Prostate gland (tissue), 2 donors: ENCODE measurements at regions not wholly inside any gene's neighbourhood (a gene's known extent, or its start where the extent isn't known, plus 50 kb on each side); places are given as distances from the start of the nearest gene placed in this dataset.
"Not testable (repeated sequence)": the region's sequence is repeated elsewhere in the genome, so short reads cannot be mapped to it uniquely, and the experiment has no call there.

Experiments used
- DNase-seq: peaks from one replicate; pipeline ENCODE4 v3.0.0-alpha.2; 2019; ENCODE audit warnings: low spot score
- H3K27ac ChIP-seq, 2 donors: fragments of 200-600 bp; sonication (generic); 2 replicates each; pipeline ENCODE4 v1.5.1; 2017 to 2019
- H3K27me3 ChIP-seq: fragments of 200-600 bp; sonication (generic); replicated peaks from 2 replicates; pipeline ENCODE4 v1.5.1; 2019; ENCODE audit not compliant: insufficient read depth
- H3K36me3 ChIP-seq, 2 donors: fragments of 200-600 bp; sonication (generic); 1 replicate in 1 of 2; 2 replicates in 1 of 2; pipeline versions ENCODE4 v1.5.1 to v1.8.1; 2017 to 2019
- H3K4me1 ChIP-seq: fragments of 200-600 bp; sonication (generic); replicated peaks from 2 replicates; pipeline ENCODE4 v1.5.1; 2019
- H3K4me3 ChIP-seq, 2 donors: fragments of 200-600 bp; sonication (generic); 2 replicates each; pipeline ENCODE4 v1.5.1; 2017 to 2019
- H3K9me3 ChIP-seq: fragments of 200-600 bp; sonication (generic); 2 replicates; pipeline ENCODE4 v1.5.1; 2017
- POLR2A ChIP-seq: fragments of 450-650 bp; IDR thresholded peaks from one replicate; pipeline ENCODE4 v1.6.1; 2016; ENCODE audit warnings: antibody characterized with exemption, mild to moderate bottlenecking
- POLR2AphosphoS5 ChIP-seq: sonication (generic); formaldehyde crosslinking; IDR thresholded peaks from one replicate; pipeline ENCODE4 v1.6.1; 2017; ENCODE audit warnings: antibody characterized with exemption
- WGBS: methylation state at CpG from one replicate; pipeline ENCODE4 v1.1.5; 2018; 5-methylcytosine and 5-hydroxymethylcytosine counted together
- intact Hi-C: fragments of 100-400 bp; cut with DNase I; formaldehyde crosslinking; loops from one replicate; pipeline ENCODE4 v1.14.2; 2022
- TF ChIP-seq, protein P1 (sequence below), 4 experiments: fragments of 200-600 bp in 2 of 4; fragments of 450-650 bp in 2 of 4; sonication (generic) in 2 of 4; IDR thresholded peaks; 1 replicate in 3 of 4; 2 replicates in 1 of 4; pipeline ENCODE4 v1.5.1; 2016 to 2019; ENCODE audit warnings: antibody characterized with exemption in 4 of 4, mild to moderate bottlenecking in 2 of 4, moderate library complexity in 2 of 4

DNA sequence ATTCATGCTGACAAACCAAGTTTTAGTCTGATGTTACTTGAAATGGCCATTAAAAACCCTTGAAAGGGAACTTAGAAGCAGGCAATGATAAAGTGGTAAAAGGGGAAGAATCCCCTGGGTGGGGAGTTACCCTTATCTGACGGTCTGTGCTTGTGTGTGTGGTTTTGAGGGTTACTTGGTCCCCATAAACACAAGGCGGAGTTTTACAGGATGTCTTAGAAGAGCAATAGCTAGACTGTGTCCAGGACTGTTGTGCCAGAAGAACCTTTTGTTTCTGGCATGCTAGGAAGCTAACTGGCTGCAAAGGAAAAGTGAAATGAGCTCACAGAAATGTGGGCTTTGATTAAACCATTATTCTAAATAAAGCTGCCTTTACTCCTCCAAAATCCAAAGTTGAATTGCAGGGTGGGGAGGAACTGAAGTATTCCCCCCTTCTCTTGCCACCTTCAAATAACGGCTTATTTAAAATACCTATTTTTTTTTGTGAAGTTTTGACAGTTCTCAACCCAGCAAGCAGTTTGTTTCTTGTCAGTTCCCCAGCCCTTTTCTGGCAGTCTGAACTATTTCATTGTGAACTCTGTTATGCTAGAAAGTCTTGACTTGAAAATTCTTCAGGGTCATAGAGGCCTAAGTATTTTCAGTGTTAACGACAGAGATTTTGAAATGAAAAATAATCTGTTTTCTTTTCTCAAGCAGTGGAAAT lies 443.5 kb downstream of the OTOL1 start:
- TF ChIP-seq POLR2A (no peak), POLR2AphosphoS5 (no peak)
- TF ChIP-seq, protein P1, sequence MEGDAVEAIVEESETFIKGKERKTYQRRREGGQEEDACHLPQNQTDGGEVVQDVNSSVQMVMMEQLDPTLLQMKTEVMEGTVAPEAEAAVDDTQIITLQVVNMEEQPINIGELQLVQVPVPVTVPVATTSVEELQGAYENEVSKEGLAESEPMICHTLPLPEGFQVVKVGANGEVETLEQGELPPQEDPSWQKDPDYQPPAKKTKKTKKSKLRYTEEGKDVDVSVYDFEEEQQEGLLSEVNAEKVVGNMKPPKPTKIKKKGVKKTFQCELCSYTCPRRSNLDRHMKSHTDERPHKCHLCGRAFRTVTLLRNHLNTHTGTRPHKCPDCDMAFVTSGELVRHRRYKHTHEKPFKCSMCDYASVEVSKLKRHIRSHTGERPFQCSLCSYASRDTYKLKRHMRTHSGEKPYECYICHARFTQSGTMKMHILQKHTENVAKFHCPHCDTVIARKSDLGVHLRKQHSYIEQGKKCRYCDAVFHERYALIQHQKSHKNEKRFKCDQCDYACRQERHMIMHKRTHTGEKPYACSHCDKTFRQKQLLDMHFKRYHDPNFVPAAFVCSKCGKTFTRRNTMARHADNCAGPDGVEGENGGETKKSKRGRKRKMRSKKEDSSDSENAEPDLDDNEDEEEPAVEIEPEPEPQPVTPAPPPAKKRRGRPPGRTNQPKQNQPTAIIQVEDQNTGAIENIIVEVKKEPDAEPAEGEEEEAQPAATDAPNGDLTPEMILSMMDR (IDR thresholded peaks at IDR 0.05): no peak
- Histone ChIP-seq H3K9me3 (no peaks in the 10 kb centered on the region), H3K27ac (no peak overlapping the region), H3K4me1 (no peaks in the 10 kb centered on the region), H3K4me3 (no peak overlapping the region), H3K27me3 (no peaks in the 10 kb centered on the region), H3K36me3 (no peaks in the 10 kb centered on the region)
- 28% methylated on average over 4 of the region's 4 CpGs for WGBS
- intact Hi-C loops: no loop called here
- no peak for DNase-seq

DNA sequence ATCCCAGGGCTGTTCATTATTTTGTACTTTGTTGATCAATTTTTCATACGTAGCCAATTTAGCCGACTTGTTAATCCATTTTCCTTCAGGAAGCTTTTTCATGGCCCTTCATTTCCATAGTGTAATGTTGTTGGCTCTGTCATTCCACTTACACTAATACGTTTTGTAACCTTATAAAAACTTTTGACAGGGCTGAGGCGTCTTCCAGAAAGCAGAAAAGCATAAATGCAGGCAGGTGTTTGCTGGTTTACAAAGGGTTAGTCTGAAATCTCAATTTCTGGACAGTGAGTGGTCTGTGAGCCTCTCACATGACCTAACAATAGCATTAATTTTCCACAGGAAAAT lies 444.0 kb downstream of the OTOL1 start:
- Histone ChIP-seq H3K9me3 (no peaks in the 10 kb centered on the region), H3K36me3 (no peaks in the 10 kb centered on the region), H3K4me1 (no peaks in the 10 kb centered on the region), H3K27me3 (no peaks in the 10 kb centered on the region), H3K4me3 (no peak overlapping the region), H3K27ac (no peak overlapping the region)
- TF ChIP-seq POLR2A (no peak), POLR2AphosphoS5 (no peak)
- TF ChIP-seq, protein P1 (IDR thresholded peaks at IDR 0.05): no peak
- no peak for DNase-seq
- WGBS: 47% methylated on average over 4 of the region's 4 CpGs
- intact Hi-C loops: no loop called here

DNA sequence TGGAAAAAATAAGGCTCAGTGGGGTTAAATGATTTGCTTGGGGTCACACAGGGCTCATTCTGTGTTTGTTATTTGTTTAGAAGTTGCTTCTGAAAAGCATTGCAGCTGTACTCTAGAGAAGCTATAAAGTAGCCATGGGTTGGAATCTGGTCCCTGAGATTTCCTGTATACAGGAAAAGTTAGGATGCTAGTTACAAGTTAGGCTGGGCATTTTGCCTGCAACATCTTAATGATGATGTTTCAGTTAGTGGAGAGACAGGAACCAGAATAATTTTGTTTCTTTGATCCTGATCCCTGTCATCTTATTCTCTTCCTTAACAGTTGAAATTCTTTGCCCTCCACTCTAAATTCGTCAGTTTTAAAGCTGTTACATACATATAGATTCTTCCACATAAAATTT lies 445.3 kb downstream of the OTOL1 start:
- H3K27me3 ChIP-seq: no peaks in the 10 kb centered on the region
- no peak overlapping the region for H3K4me3 ChIP-seq
- TF ChIP-seq, protein P1 (IDR thresholded peaks at IDR 0.05): no peak
- no peak for TF ChIP-seq POLR2A
- TF ChIP-seq POLR2AphosphoS5: no peak
- H3K36me3 ChIP-seq: no peaks in the 10 kb centered on the region
- no peaks in the 10 kb centered on the region for H3K9me3 ChIP-seq
- H3K27ac ChIP-seq: no peak overlapping the region
- H3K4me1 ChIP-seq: no peaks in the 10 kb centered on the region
- intact Hi-C loops: no loop called here
- no peak for DNase-seq
- 58% methylated on average over 1 of the region's 1 CpG for WGBS

DNA sequence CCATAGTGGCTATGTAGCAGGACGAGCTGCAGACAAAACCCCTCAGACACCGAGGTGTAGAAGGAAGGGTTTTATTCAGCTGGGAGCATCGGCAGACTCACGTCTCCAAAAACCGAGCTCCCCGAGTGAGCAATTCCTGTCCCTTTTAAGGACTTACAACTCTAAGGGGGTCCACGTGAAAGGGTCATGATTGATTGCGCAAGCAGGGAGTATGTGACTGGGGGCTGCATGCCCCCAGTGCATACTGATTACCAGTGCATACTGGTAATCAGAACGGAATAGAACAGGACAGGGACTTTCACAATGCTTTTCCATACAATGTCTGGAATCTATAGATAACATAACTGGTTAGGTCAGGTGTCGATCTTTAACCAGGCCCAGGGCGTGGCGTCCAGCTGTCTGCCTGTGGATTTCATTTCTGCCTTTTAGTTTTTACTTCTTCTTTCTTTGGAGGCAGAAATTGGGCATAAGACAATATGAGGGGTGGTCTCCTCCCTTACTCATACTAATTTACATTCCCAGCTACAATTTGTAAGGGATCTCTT lies 447.3 kb downstream of the OTOL1 start:
- H3K27ac ChIP-seq, intact Hi-C loops, H3K27me3 ChIP-seq, H3K4me3 ChIP-seq, H3K9me3 ChIP-seq, H3K36me3 ChIP-seq, H3K4me1 ChIP-seq, DNase-seq: not testable (repeated sequence)
- WGBS: 88% methylated on average over 12 of the region's 12 CpGs

DNA sequence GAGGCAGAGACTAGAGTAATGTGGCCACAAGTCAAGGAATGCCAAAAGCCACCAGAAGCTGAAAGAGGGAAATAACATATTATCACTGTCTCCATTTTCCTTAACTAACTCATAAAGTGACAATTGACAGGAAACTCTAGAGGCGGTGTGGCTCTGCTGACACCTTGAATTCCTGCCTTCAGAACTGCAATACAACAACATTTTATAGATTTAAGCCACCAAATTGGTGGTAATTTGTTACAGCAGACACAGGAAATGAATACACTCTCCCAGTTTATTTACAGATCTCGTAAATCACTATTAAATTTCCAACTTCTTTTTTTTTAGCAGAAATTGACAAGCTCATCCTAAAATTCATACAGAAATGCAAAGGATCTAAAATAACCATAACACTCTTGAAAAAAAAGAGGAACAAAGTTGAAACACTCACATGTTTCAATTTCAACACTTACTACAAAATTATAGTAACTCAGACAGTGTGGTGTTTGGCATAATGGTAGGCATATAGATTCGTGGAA lies 449.9 kb downstream of the OTOL1 start:
- Histone ChIP-seq H3K9me3 (no peaks in the 10 kb centered on the region), H3K27me3 (no peaks in the 10 kb centered on the region), H3K27ac (no peak overlapping the region), H3K4me3 (no peak overlapping the region), H3K36me3 (no peaks in the 10 kb centered on the region), H3K4me1 (no peaks in the 10 kb centered on the region)
- intact Hi-C loops: no loop called here
- DNase-seq: no peak
- TF ChIP-seq POLR2A (no peak), POLR2AphosphoS5 (no peak)
- TF ChIP-seq, protein P1 (IDR thresholded peaks at IDR 0.05): no peak
- 63% methylated on average over 3 of the region's 3 CpGs for WGBS
